GM10266 (cell line): ENCODE measurements at regions not wholly inside any gene's neighbourhood (a gene's known extent, or its start where the extent isn't known, plus 50 kb on each side); places are given as distances from the start of the nearest gene placed in this dataset.

ENCODE experiments used
- DNase-seq: peaks from one replicate; pipeline ENCODE4 v3.0.0; 2012; ENCODE audit errors: extremely low spot score
- TF ChIP-seq, protein P1 (sequence below): IDR thresholded peaks from 2 replicates; pipeline ENCODE4 v1.5.1; 2012; ENCODE audit warnings: mild to moderate bottlenecking, low read depth; ENCODE audit not compliant: control insufficient read depth, insufficient read depth; ENCODE audit errors: missing control alignments

DNA sequence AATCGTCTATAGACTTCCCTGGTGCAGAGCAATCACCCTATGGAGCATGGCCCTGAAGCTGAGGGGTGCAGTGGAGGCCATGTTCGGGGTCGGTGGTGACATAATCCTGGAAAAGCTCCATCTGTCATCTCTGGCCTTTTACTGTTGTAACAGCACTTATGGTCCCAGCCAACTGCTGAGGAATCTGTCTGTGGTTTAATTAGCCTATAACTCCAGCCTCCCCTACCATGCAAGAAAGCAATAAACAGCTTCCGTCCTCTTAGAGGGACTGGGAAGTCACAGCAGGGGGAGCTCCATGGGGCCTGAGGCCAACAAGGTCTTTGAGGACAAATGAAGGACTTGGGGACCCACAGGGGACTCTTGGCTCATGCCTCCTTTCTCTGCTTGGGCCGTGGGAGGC is 159.1 kb upstream of the NECTIN1 start:
- DNase-seq: no peak
- TF ChIP-seq, protein P1, sequence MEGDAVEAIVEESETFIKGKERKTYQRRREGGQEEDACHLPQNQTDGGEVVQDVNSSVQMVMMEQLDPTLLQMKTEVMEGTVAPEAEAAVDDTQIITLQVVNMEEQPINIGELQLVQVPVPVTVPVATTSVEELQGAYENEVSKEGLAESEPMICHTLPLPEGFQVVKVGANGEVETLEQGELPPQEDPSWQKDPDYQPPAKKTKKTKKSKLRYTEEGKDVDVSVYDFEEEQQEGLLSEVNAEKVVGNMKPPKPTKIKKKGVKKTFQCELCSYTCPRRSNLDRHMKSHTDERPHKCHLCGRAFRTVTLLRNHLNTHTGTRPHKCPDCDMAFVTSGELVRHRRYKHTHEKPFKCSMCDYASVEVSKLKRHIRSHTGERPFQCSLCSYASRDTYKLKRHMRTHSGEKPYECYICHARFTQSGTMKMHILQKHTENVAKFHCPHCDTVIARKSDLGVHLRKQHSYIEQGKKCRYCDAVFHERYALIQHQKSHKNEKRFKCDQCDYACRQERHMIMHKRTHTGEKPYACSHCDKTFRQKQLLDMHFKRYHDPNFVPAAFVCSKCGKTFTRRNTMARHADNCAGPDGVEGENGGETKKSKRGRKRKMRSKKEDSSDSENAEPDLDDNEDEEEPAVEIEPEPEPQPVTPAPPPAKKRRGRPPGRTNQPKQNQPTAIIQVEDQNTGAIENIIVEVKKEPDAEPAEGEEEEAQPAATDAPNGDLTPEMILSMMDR: no peak

DNA sequence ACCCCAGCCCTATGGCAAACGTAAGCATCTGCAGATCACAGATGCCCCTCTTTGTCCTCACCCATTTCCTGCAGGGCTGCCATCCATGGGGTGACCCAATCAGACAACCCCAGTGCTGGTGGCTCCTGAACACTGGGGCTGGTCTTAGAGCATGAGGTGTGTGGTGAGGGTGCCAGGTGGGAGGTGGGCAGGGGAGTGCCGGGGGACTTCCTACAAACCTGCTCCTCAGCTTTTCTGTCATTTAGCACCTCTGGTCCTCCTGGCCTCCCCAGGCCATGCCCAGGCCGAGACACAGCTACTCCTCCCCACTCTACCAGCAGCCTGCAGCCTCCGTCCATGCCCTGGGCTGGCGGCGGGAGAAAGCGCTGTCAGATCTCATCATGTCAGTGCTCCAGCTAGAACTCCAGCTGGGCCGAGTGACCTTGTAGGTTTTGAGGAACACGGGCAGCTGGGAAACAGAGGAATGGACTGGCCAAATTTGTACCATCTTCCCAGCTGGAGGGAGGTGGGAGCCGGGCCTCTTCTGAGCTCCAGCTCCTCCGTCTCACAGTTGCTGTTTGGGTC is 157.7 kb upstream of the NECTIN1 start:
- DNase-seq: no peak
- TF ChIP-seq, protein P1: no peak

DNA sequence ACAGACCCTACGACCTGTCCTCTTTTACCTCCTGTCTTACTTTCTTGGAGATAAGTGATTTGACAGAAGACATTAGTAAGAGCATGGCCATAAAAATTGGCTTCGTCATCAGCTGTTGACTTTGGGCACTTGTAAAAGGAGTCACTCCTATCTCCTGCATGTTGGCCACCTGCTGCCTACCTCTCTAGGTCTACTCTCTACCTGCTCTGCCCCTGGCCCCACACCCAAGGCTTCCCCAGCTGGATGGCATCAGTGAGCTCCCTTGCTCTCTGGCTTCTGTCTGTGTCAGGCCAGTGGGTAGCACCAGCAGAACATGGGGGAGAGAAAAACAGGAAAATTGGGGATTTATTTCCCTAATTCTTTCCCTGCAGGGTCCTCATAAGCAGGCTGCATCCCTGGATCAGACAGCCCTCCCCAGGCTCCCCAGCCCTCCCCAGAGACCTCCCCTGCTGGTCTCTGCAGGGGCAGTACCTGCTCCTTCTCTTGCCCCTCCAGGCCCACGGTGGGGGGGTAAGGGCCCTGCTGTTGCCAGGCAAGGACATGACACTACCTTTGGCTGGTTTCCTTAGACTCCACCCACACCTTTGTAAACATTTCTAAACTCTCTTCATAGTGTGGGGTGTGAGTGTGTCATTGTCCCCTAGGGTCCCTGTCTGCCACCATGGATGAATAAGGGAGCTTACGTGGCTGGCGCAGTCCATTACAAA is 157.0 kb upstream of the NECTIN1 start:
- no peak for DNase-seq

DNA sequence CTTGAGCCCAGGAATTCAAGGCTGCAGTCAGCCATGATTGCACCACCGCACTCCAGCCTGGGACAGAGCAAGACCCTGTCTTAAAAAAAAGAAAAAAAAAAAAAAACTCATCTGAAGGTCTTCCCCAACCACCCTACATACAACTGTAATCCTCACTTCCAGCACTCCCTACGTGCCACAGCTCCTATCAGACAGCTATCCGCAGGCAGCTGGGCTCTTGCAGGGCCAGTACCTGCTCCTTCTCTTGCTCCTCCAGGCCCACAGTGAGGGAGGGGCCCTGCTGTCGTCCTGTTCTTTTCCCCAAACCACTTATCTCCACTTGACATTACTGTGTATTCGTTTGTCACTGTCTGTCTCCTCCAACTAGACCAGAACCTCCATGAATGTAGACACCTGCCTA is 156.1 kb upstream of the NECTIN1 start:
- TF ChIP-seq, protein P1: no peak
- DNase-seq: no peak

More for the DNA sequence above, 157.0 kb upstream of the NECTIN1 start:
- TF ChIP-seq, protein P1: no peak

DNA sequence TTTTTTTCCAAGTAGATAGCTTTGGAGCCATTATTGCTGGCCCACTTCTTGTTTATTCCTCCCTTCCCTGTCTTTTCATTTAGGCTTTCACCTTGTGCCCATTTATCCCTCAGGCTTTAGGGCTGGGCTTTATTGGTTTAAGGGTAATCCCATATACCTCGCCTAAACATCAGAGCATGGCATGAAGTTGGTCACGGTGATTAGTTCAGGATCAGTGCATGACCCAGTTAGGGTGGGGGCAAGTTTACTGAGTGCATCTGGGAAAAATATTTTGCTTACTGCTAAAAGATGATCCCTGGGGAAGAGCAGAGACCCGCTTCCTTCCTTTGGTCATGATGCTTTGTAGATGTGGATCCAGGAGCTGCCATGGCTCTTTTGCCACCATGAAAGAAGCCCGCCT is 153.3 kb upstream of the NECTIN1 start:
- no peak for DNase-seq
- TF ChIP-seq, protein P1: no peak

DNA sequence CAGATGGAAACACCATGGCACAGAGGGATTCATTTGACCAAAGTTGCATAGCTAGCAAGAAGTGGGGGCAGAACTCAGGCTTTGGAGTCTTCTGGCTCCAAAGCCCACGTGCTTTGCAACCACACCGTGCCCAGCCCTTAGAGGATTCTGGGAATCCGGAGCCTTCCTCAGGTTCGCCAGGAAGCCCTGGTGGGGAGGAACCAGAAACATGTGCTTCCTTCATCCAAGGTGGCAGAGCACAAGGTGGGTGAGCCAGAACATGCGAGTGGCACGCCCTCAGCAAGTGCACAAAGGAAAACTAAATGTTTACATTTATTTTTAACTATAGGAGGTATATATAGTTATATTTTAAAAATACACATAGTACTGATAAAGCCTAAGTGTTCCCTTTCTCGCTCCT is 151.9 kb upstream of the NECTIN1 start:
- DNase-seq: no peak
- TF ChIP-seq, protein P1: no peak

DNA sequence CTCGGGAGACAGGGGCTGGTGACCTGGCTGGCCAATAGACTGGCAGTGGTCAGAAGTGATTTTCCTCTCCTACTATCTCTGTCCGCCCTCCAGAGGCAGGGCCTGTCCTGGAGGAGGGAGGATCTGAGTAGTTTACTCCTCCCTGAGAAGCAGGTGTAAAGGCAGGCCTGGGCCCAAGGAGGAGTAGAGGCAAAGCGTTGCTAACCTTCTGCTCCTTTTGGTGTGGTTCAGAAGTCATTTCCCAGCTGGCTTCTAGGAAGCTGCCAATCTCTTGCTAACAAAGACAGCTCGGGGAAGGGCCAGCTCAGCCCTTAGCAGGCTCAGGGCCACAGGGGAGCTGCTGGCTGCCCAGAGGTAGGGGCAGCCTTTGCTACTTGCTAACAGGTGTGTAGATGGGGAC is 151.1 kb upstream of the NECTIN1 start:
- no peak for DNase-seq
- TF ChIP-seq, protein P1: no peak
